ENCODE measurements at regions not wholly inside any gene's neighbourhood (a gene's known extent, or its start where the extent isn't known, plus 50 kb on each side); places are given as distances from the start of the nearest gene placed in this dataset.
"Not testable (repeated sequence)": the region's sequence is repeated elsewhere in the genome, so short reads cannot be mapped to it uniquely, and the experiment has no call there.

GRCh38 chr6:7016226-7016625, 91.5 kb upstream of the RREB1 start:
- TF ChIP-seq RXRA (IDR thresholded peaks at IDR 0.05) (no peak), JUND (IDR thresholded peaks at IDR 0.05) (no peak), HNF4G (IDR thresholded peaks at IDR 0.05) (no peak), CTCF (IDR thresholded peaks at IDR 0.05; ENCODE audit: low read depth, low read length, missing input control) (no peak)
- Histone ChIP-seq H3K36me3 (ENCODE audit: control insufficient read depth in 4 of 4, insufficient read depth in 3 of 4, low read depth in 1 of 4, low read length in 3 of 4) (no peaks in the 10 kb centered on the region), H3K4me3 (ENCODE audit: low read depth in 1 of 3, low read length in 3 of 3) (no peak overlapping the region), H3K27me3 (ENCODE audit: control insufficient read depth in 4 of 4, insufficient read depth in 4 of 4, low read length in 3 of 4) (no peaks in the 10 kb centered on the region), H3K4me1 (ENCODE audit: control insufficient read depth in 4 of 4, insufficient read depth in 4 of 4, low read length in 3 of 4) (no peaks in the 10 kb centered on the region), H3K9ac (ENCODE audit: low read depth in 1 of 2, low read length in 2 of 2) (no peak overlapping the region), H3K9me3 (ENCODE audit: control insufficient read depth in 4 of 4, low read length in 3 of 4) (no peaks in the 10 kb centered on the region), H3K27ac (ENCODE audit: low read depth in 1 of 2, low read length in 2 of 2) (no peak overlapping the region)
- WGBS: 75% methylated on average over 8 of the region's 8 CpGs
- DNase-seq (ENCODE audit: low spot score): no peak

- no peak overlapping the region for H3K4me3 ChIP-seq (ENCODE audit: low read depth in 1 of 3, low read length in 3 of 3)
- no peaks in the 10 kb centered on the region for H3K4me1 ChIP-seq (ENCODE audit: control insufficient read depth in 4 of 4, insufficient read depth in 4 of 4, low read length in 3 of 4)
- H3K27me3 ChIP-seq (ENCODE audit: control insufficient read depth in 4 of 4, insufficient read depth in 4 of 4, low read length in 3 of 4): no peaks in the 10 kb centered on the region
- H3K9ac ChIP-seq (ENCODE audit: low read depth in 1 of 2, low read length in 2 of 2): no peak overlapping the region
- H3K27ac ChIP-seq (ENCODE audit: low read depth in 1 of 2, low read length in 2 of 2): no peak overlapping the region
- no peaks in the 10 kb centered on the region for H3K36me3 ChIP-seq (ENCODE audit: control insufficient read depth in 4 of 4, insufficient read depth in 3 of 4, low read depth in 1 of 4, low read length in 3 of 4)
- TF ChIP-seq RAD21 (IDR thresholded peaks at IDR 0.05): no peak
- TF ChIP-seq FOXA1 (IDR thresholded peaks at IDR 0.05): no peak
- TF ChIP-seq MAX (IDR thresholded peaks at IDR 0.05): no peak
- no peak for TF ChIP-seq SP1 (IDR thresholded peaks at IDR 0.05)
- no peak for TF ChIP-seq NR2F2 (IDR thresholded peaks at IDR 0.05)
- TF ChIP-seq HNF4A (conservative IDR thresholded peaks at IDR 0.05): no peak
- TF ChIP-seq JUND (IDR thresholded peaks at IDR 0.05): no peak
- no peak for TF ChIP-seq TAF1 (conservative IDR thresholded peaks at IDR 0.05)
- no peak for TF ChIP-seq RXRA (IDR thresholded peaks at IDR 0.05)
- TF ChIP-seq GABPA (IDR thresholded peaks at IDR 0.05 in 1 of 2, conservative IDR thresholded peaks at IDR 0.05 in 1 of 2): no peak
- no peak for TF ChIP-seq YY1 (IDR thresholded peaks at IDR 0.05)
- TF ChIP-seq FOXA2 (IDR thresholded peaks at IDR 0.05): no peak
- 78% methylated on average over 2 of the region's 2 CpGs for WGBS
- no peaks in the 10 kb centered on the region for H3K9me3 ChIP-seq (ENCODE audit: control insufficient read depth in 4 of 4, low read length in 3 of 4)
- DNase-seq (ENCODE audit: low spot score): no peak
These were observed 86.5 kb upstream of the RREB1 start for GRCh38 chr6:7021301-7021700.

DNA sequence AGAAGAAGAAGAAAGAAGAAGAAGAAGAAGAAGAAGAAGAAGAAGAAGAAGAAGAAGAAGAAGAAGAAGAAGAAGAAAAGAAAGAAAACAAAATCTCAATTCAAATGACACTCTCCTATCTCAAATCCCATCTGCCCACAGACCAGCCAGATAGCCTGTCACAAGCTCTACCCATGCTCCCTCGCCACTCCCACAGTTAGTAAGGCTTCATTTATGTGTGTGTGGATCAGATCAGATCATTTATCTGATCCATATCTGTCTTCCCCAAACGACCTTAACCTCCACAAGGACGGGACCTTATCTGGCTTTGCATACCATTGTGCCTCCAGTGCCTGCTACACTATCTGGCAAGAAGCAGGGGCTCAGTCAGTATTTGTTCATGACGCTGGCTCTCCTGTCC, 81.9 kb upstream of the RREB1 start:
- 81% methylated on average over 4 of the region's 4 CpGs for WGBS
- Histone ChIP-seq H3K36me3 (ENCODE audit: control insufficient read depth in 4 of 4, insufficient read depth in 3 of 4, low read depth in 1 of 4, low read length in 3 of 4) (no peaks in the 10 kb centered on the region), H3K9me3 (ENCODE audit: control insufficient read depth in 4 of 4, low read length in 3 of 4) (no peaks in the 10 kb centered on the region), H3K27ac (ENCODE audit: low read depth in 1 of 2, low read length in 2 of 2) (no peak overlapping the region), H3K9ac (ENCODE audit: low read depth in 1 of 2, low read length in 2 of 2) (no peak overlapping the region), H3K4me3 (ENCODE audit: low read depth in 1 of 3, low read length in 3 of 3) (no peak overlapping the region), H3K27me3 (ENCODE audit: control insufficient read depth in 4 of 4, insufficient read depth in 4 of 4, low read length in 3 of 4) (no peaks in the 10 kb centered on the region), H3K4me1 (ENCODE audit: control insufficient read depth in 4 of 4, insufficient read depth in 4 of 4, low read length in 3 of 4) (no peaks in the 10 kb centered on the region)
- TF ChIP-seq JUND (IDR thresholded peaks at IDR 0.05) (no peak), EGR1 (IDR thresholded peaks at IDR 0.05; ENCODE audit: low read depth in 2 of 2) (no peak), HNF4A (conservative IDR thresholded peaks at IDR 0.05) (no peak), NR2F2 (IDR thresholded peaks at IDR 0.05) (no peak), SP1 (IDR thresholded peaks at IDR 0.05) (no peak), ZBTB33 (IDR thresholded peaks at IDR 0.05) (no peak), HNF4G (IDR thresholded peaks at IDR 0.05) (no peak), TAF1 (conservative IDR thresholded peaks at IDR 0.05) (no peak), FOXA1 (IDR thresholded peaks at IDR 0.05) (no peak), CTCF (IDR thresholded peaks at IDR 0.05; ENCODE audit: low read depth, low read length, missing input control) (no peak)
- DNase-seq (ENCODE audit: low spot score): no peak

- H3K27me3 ChIP-seq (ENCODE audit: control insufficient read depth in 4 of 4, insufficient read depth in 4 of 4, low read length in 3 of 4); H3K36me3 ChIP-seq (ENCODE audit: control insufficient read depth in 4 of 4, insufficient read depth in 3 of 4, low read depth in 1 of 4, low read length in 3 of 4); H3K9ac ChIP-seq (ENCODE audit: low read depth in 1 of 2, low read length in 2 of 2); H3K9me3 ChIP-seq (ENCODE audit: control insufficient read depth in 4 of 4, low read length in 3 of 4); H3K4me1 ChIP-seq (ENCODE audit: control insufficient read depth in 4 of 4, insufficient read depth in 4 of 4, low read length in 3 of 4); H3K27ac ChIP-seq (ENCODE audit: low read depth in 1 of 2, low read length in 2 of 2); DNase-seq (ENCODE audit: low spot score); H3K4me3 ChIP-seq (ENCODE audit: low read depth in 1 of 3, low read length in 3 of 3): not testable (repeated sequence)
These were observed 78.8 kb upstream of the RREB1 start for GRCh38 chr6:7028963-7029362.

All from liver (tissue), 8 donors.